Epithelial cell of esophagus (primary cell): ENCODE measurements at regions not wholly inside any gene's neighbourhood (a gene's known extent, or its start where the extent isn't known, plus 50 kb on each side); places are given as distances from the start of the nearest gene placed in this dataset.
A peak's percentile ranks its signal among the peaks of the same experiment; 100 is the strongest.

Experiments
- DNase-seq: peaks from one replicate; pipeline ENCODE4 v3.0.0; 2010; ENCODE audit warnings: low read depth
- H3K4me3 ChIP-seq: 2 replicates; pipeline ENCODE4 v1.5.1; 2011; ENCODE audit warnings: mild to moderate bottlenecking, low read length, control low read depth
- CTCF ChIP-seq: IDR thresholded peaks from 2 replicates; pipeline ENCODE4 v1.5.1; 2011; ENCODE audit warnings: low read depth, mild to moderate bottlenecking, low read length, control low read depth, inconsistent platforms; ENCODE audit not compliant: insufficient read depth; ENCODE audit errors: missing control alignments

- no peak for TF ChIP-seq CTCF
- DNase-seq = no peak
- H3K4me3 ChIP-seq = no peak overlapping the region
Measured at GRCh38 chr7:138369797-138370196, 90.3 kb upstream of the TRIM24 start.

- TF ChIP-seq CTCF = no peak
- peak; percentile 4 for DNase-seq
Measured at GRCh38 chr7:138370956-138371355, 89.1 kb upstream of the TRIM24 start.

GRCh38 chr7:138374119-138374693 is 85.9 kb upstream of the TRIM24 start:
- no peak for DNase-seq
- H3K4me3 ChIP-seq = no peak overlapping the region
- no peak for TF ChIP-seq CTCF

More at GRCh38 chr7:138370956-138371355, 89.1 kb upstream of the TRIM24 start:
- no peak overlapping the region for H3K4me3 ChIP-seq

GRCh38 chr7:138377306-138377705 is 82.8 kb upstream of the TRIM24 start:
- DNase-seq = no peak
- H3K4me3 ChIP-seq = no peak overlapping the region
- TF ChIP-seq CTCF = no peak

GRCh38 chr7:138378741-138379559 is 81.1 kb upstream of the TRIM24 start:
- no peak overlapping the region for H3K4me3 ChIP-seq
- TF ChIP-seq CTCF = no peak
- no peak for DNase-seq

GRCh38 chr7:138382862-138383565 is 77.0 kb upstream of the TRIM24 start:
- DNase-seq = no peak
- TF ChIP-seq CTCF = no peak
- H3K4me3 ChIP-seq = no peak overlapping the region

- H3K4me3 ChIP-seq = no peak overlapping the region
- TF ChIP-seq CTCF = no peak
- no peak for DNase-seq
Measured at GRCh38 chr7:138386821-138387220, 73.2 kb upstream of the TRIM24 start.
